Panc1 (cell line): ENCODE measurements at regions not wholly inside any gene's neighbourhood (a gene's known extent, or its start where the extent isn't known, plus 50 kb on each side); places are given as distances from the start of the nearest gene placed in this dataset.

Experiments
- ATAC-seq: fragments of 200-7000 bp; cut with Tn5 transposase; 2 replicates; pipeline ENCODE4 v1.9.1; 2020; ENCODE audit warnings: mild to moderate bottlenecking, moderate library complexity
- BruUV-seq: library from RNA; stranded (reverse); fragments of 400-500 nt; replicated peaks from 2 replicates; lab custom pipeline; 2021; lab: Mats Ljungman, UMichigan
- CTCF ChIA-PET: fragments of 300-600 bp; sonication (Branson Sonifier 250); formaldehyde crosslinking; loops from one replicate; lab custom pipeline; 2022; ENCODE audit warnings: antibody characterized with exemption; lab: Charles Lee
- POLR2A ChIA-PET: fragments of 300-600 bp; sonication (Branson Sonifier 250); formaldehyde crosslinking; loops from one replicate; lab custom pipeline; 2022; ENCODE audit warnings: antibody characterized with exemption; lab: Charles Lee
- DNase-seq: peaks from one replicate; pipeline ENCODE4 v3.0.0-alpha.2; 2010; ENCODE audit warnings: low read depth, low spot score
- H3K27ac ChIP-seq: 2 replicates; pipeline ENCODE4 v1.5.1; 2011; ENCODE audit warnings: mild to moderate bottlenecking, low read length, inconsistent platforms
- H3K27me3 ChIP-seq: fragments of 200-500 bp; sonication (Bioruptor generic); 2 replicates; pipeline ENCODE4 v1.6.0; 2014; ENCODE audit warnings: low read length, inconsistent platforms; ENCODE audit not compliant: control insufficient read depth, insufficient read depth
- H3K36me3 ChIP-seq: fragments of 200-500 bp; sonication (Bioruptor generic); 2 replicates; pipeline ENCODE4 v1.5.1; 2014; ENCODE audit warnings: inconsistent platforms, mild to moderate bottlenecking, low read length, moderate library complexity; ENCODE audit not compliant: control insufficient read depth, insufficient read depth
- H3K4me1 ChIP-seq: 2 replicates; pipeline ENCODE4 v1.5.1; 2011; ENCODE audit warnings: inconsistent platforms, mild to moderate bottlenecking, low read length, moderate library complexity; ENCODE audit not compliant: control insufficient read depth, insufficient read depth
- H3K4me3 ChIP-seq, 2 experiments: 2 replicates each; pipeline ENCODE4 v1.5.1; 2011 to 2012; ENCODE audit warnings: low read depth in 2 of 2, low read length in 2 of 2, mild to moderate bottlenecking in 2 of 2, inconsistent platforms in 1 of 2, moderate library complexity in 1 of 2
- H3K9me3 ChIP-seq: fragments of 200-500 bp; sonication (Bioruptor generic); 2 replicates; pipeline ENCODE4 v1.5.1; 2014; ENCODE audit warnings: low read depth, mild to moderate bottlenecking, inconsistent platforms, low read length, moderate library complexity; ENCODE audit not compliant: control insufficient read depth, insufficient read depth
- CTCF ChIP-seq: fragments of 450-650 bp; IDR thresholded peaks from 2 replicates; pipeline ENCODE4 v1.5.1; 2017; ENCODE audit warnings: mild to moderate bottlenecking
- POLR2AphosphoS5 ChIP-seq: IDR thresholded peaks from 2 replicates; pipeline ENCODE4 v1.6.1; 2012; ENCODE audit warnings: mild to moderate bottlenecking, low read depth, low read length, moderate library complexity
- REST ChIP-seq, 2 experiments: IDR thresholded peaks; 2 replicates each; pipeline ENCODE4 v1.6.1; 2011 to 2012; ENCODE audit warnings: low read depth in 2 of 2, control low read depth in 1 of 2, low read length in 1 of 2, mild to moderate bottlenecking in 1 of 2, moderate library complexity in 1 of 2; ENCODE audit not compliant: insufficient read depth in 1 of 2
- SIN3A ChIP-seq: IDR thresholded peaks from 2 replicates; pipeline ENCODE4 v1.6.1; 2012; ENCODE audit warnings: low read depth, mild to moderate bottlenecking, low read length, moderate library complexity, borderline replicate concordance; ENCODE audit not compliant: insufficient read depth
- TCF7L2 ChIP-seq: IDR thresholded peaks from 2 replicates; pipeline ENCODE4 v1.6.1; 2011; ENCODE audit warnings: mild to moderate bottlenecking, low read depth, low read length, inconsistent platforms
- in situ Hi-C: cut with HindIII; loops from 2 replicates; pipeline ENCODE4 v1.10.0; 2016; ENCODE audit warnings: low sequenced_read_pairs, low pct_unique_long_range_greater_than_20kb
- intact Hi-C: fragments of 100-400 bp; cut with micrococcal nuclease; formaldehyde crosslinking; loops from one replicate; pipeline ENCODE4 v1.10.0; 2022; ENCODE audit not compliant: unreplicated experiment

- no peak for ATAC-seq
- DNase-seq, result no peak
- H3K27ac ChIP-seq, result no peak overlapping the region
- H3K4me1 ChIP-seq, result no peaks in the 10 kb centered on the region
- H3K27me3 ChIP-seq, result no peaks in the 10 kb centered on the region
- TF ChIP-seq TCF7L2, result no peak
- no peak for TF ChIP-seq CTCF
- TF ChIP-seq SIN3A, result no peak
- TF ChIP-seq POLR2AphosphoS5, result no peak
- no peak for TF ChIP-seq REST (IDR thresholded peaks at IDR 0.05; ENCODE audit: insufficient read depth in 1 of 2, low read depth in 2 of 2, low read length in 1 of 2)
- H3K4me3 ChIP-seq, result no peak overlapping the region
- BruUV-seq, result no TSS peak
- POLR2A ChIA-PET, result no interaction called here
- in situ Hi-C loops, result no loop called here
- CTCF ChIA-PET, result interaction anchor here (1.2 kb wide), 1 partner anchor 340 kb away, joined by 3 read pairs; no protein-coding TSS in a partner anchor
- H3K9me3 ChIP-seq, result no peaks in the 10 kb centered on the region
- intact Hi-C loops, result no loop called here
- H3K36me3 ChIP-seq, result no peaks in the 10 kb centered on the region
Measured at GRCh38 chr1:222974496-222974895, 159.7 kb downstream of the DISP1 start.

- no peak for DNase-seq
- in situ Hi-C loops, result no loop called here
- POLR2A ChIA-PET, result no interaction called here
Measured at GRCh38 chr1:222975472-222976122, 160.8 kb downstream of the DISP1 start.

More at GRCh38 chr1:222975472-222976122, 160.8 kb downstream of the DISP1 start:
- no TSS peak for BruUV-seq
- Histone ChIP-seq H3K9me3 (no peaks in the 10 kb centered on the region), H3K4me3 (no peak overlapping the region), H3K27ac (no peak overlapping the region), H3K4me1 (no peaks in the 10 kb centered on the region), H3K36me3 (no peaks in the 10 kb centered on the region), H3K27me3 (no peaks in the 10 kb centered on the region)
- ATAC-seq, result no peak
- TF ChIP-seq REST (IDR thresholded peaks at IDR 0.05; ENCODE audit: insufficient read depth in 1 of 2, low read depth in 2 of 2, low read length in 1 of 2) (no peak), TCF7L2 (no peak), SIN3A (no peak), CTCF (no peak), POLR2AphosphoS5 (no peak)
- CTCF ChIA-PET, result interaction anchor here (1.2 kb wide), 1 partner anchor 341 kb away, joined by 3 read pairs; no protein-coding TSS in a partner anchor
- intact Hi-C loops, result no loop called here
